LNCAP (cell line): ENCODE measurements at regions not wholly inside any gene's neighbourhood (a gene's known extent, or its start where the extent isn't known, plus 50 kb on each side); places are given as distances from the start of the nearest gene placed in this dataset.

ENCODE experiments used
- CTCF ChIP-seq: fragments of 450-650 bp; IDR thresholded peaks from 2 replicates; pipeline ENCODE4 v1.5.1; 2017; ENCODE audit warnings: mild to moderate bottlenecking

GRCh38 chr1:80457409-80457808, 1343.3 kb upstream of the ADGRL2 start:
- TF ChIP-seq CTCF, result no peak

DNA sequence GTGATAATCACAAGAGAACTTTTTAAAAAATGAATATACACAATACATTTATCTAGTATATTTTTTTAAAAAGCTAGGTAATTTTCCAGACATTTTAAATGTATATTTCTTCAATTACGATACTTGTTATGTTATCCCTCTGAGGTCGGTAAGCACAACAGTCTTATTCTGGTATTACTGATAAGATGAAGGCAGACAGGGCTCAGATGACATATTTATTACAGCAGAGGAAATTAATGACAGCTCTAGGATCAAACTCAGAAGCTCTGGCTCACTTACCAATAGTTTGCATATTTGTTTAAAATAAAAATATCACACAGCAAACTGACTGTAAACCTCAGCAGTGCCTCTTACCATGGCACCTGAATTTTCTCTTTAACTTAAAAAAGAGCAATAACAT, 1347.0 kb upstream of the ADGRL2 start:
- no peak for TF ChIP-seq CTCF

GRCh38 chr1:80450711-80451110, 1350.0 kb upstream of the ADGRL2 start:
- TF ChIP-seq CTCF, result no peak

- no peak for TF ChIP-seq CTCF
Observed at GRCh38 chr1:80448081-80448480, 1352.7 kb upstream of the ADGRL2 start.

GRCh38 chr1:80447526-80447925, 1353.2 kb upstream of the ADGRL2 start:
- no peak for TF ChIP-seq CTCF

DNA sequence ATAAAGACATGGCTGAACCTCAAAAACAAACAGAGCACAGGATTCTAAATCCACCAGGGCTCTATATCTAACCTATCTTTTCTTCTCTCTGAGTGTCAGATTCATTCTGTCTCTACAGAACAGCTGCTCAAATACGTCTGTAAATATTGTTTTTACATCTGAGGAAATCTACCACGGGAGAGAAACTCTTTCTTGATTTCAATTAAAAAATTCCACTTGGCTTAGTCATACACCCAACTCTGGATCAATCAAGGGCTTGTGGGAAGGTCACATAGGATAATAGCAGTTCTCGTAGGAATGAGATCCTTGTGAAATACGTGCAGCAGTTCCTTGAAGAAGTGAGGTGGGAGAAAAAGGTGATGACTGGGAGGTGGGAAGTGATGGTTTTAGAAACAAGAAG, 1355.7 kb upstream of the ADGRL2 start:
- TF ChIP-seq CTCF, result no peak

DNA sequence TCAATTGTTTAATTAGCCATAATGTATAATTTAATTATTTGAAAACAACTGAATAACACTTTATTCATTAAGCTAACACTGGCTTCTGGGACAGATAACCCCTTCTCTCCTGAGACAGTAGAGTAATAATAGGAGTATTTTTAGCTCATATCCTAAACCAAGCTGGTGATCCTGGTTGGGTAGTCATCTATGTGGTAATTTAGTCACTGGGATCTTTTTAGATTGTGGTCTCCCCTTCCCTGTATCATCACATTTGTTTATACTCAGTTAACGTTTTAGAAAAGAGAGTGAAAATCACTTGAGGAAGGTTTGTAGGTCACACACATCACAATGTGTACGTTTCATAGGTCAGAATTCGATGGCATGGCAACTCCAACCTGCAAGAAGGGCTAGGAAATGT, 1356.6 kb upstream of the ADGRL2 start:
- no peak for TF ChIP-seq CTCF

DNA sequence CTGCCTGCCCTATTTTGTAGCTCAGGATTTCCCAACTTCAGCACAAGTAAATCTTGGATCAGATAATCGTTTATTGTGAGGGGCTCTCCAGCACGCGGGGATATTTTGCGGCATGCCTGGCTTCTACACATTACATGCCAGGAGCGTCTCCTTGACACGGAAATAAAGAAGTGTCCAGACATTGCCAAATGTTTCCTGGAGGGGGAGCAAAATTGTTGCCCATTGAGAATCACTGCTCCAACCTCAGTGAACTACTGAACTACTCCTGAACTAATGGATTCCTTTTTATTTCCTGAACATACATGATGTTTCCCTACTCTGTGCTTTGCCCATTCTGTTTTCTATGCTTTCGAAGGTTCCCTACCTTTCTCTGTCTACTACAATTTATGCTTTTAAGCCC, 1359.1 kb upstream of the ADGRL2 start:
- no peak for TF ChIP-seq CTCF
